ENCODE measurements at regions not wholly inside any gene's neighbourhood (a gene's known extent, or its start where the extent isn't known, plus 50 kb on each side); places are given as distances from the start of the nearest gene placed in this dataset.

GRCh38 chr6:99073223-99073622, 125.5 kb upstream of the FBXL4 start:
- DNase-seq (ENCODE audit: low read depth) = no peak

DNA sequence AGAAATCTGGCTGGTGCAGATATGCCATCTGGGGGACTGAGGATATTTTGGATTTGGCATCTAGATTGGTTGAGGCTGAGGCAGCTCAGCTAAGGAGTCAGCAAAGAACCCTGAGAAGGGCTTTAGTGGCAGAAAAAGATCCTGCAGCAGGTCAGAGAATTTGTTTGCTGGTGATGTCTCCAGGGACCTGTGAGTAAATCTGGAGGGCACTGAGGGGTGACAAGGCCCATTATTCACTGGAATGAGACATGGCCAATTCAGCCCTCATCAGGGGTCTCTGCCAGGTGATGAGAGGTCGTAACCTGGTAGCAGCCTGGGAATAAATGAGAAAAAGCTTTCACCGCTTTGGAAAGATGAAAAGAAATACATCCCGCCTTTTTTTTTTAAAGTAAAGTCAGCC, 118.3 kb upstream of the FBXL4 start:
- no peak for DNase-seq (ENCODE audit: low read depth)

DNA sequence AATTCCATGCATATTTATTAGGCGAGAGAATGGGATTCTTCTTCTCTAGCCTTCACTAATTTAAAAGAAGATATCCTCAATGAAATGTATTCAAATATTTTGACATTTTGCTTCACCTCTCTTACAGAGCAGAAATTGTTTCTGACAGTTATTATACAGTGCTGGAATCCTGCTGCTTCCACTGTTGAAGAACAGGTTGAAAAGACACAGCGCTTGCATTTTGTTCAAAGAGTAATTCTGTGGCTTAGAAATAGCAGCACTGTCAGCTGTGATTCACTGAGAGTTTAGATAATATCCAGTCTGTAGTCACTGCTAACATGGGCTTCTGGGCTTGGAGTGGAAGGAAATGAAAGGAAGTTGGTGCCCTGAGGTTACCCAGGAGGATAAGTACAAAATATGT, 117.1 kb upstream of the FBXL4 start:
- DNase-seq (ENCODE audit: low read depth) = no peak

DNA sequence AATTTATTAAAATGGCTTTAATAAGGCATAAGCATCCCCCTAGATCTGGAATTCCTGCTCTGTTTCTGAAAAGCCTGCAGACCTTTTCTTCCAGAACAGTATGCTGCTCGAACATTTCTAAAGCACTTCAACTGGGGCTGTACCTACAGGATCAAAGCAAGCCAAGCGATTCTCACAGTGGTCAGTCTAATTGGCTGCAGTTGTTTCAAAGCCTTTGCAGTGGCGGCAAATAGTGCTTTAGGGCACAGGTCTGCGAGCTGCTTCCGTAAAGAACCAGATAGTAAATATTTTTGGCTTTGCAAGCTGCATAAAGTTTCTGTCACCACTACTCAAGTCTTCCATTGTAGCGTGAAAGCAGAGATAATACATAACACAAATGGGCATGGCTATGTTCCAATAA, 88.9 kb upstream of the FBXL4 start:
- no peak for DNase-seq (ENCODE audit: low read depth)

DNA sequence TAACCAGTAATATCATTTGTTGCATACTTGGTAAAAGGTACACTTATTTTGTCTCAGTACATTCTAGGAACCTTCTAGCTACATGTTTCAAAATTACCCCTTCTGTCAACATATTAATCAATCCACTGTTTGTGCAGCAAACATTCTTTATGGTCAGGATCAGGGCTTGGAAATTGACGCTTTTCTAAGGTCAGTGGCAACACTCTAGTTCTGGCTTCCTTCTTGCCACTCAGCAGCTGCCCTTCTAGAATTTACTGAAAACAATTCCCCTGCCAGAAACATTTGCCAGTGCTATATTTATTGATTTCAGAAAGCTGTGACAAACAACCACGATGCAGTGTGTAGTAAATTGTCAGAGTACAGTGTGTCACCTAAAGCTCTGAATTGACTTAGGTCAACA, 84.7 kb upstream of the FBXL4 start:
- no peak for DNase-seq (ENCODE audit: low read depth)

- no peak for DNase-seq (ENCODE audit: low read depth)
Measured at GRCh38 chr6:99031957-99032356, 84.2 kb upstream of the FBXL4 start.

DNA sequence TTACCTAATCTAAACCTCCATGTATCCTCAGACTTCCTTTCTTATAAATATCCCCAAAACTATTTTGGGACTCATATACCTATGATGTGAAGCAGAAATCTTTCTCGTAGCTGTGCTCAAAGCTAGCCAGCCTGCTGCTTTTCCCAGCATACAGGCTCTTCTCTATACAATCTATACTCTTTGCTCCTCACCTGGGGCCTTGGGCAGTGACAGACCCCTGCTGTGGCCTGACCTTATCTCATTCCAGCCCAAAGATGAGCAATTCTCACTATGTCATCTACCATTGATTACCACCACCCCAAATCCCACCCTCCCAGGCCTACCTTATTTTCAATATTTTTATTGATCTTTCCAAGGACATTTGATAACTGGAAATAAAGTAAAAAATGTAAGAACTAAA, 83.2 kb upstream of the FBXL4 start:
- no peak for DNase-seq (ENCODE audit: low read depth)

DNA sequence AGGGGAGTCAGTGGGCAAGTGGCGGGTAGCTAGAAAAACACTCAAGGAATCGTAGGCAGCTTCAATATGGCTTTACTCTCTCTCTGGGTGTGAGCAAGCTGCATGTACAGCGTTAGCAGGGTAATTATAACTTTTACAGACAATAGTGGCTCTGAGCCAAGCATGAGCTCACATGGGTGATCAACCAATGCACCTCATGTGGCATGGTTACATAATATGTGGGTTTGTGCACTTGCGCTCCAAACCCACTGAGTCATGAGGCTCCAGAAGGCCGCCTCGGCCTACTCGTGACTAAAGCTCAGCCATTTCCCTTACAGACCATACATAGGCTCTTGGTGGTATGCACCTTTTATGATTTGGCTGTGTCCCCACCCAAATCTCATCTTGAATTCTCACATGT, 78.4 kb upstream of the FBXL4 start:
- DNase-seq (ENCODE audit: low read depth) = no peak

GRCh38 chr6:99024089-99024488, 76.3 kb upstream of the FBXL4 start:
- no peak for DNase-seq (ENCODE audit: low read depth)

DNA sequence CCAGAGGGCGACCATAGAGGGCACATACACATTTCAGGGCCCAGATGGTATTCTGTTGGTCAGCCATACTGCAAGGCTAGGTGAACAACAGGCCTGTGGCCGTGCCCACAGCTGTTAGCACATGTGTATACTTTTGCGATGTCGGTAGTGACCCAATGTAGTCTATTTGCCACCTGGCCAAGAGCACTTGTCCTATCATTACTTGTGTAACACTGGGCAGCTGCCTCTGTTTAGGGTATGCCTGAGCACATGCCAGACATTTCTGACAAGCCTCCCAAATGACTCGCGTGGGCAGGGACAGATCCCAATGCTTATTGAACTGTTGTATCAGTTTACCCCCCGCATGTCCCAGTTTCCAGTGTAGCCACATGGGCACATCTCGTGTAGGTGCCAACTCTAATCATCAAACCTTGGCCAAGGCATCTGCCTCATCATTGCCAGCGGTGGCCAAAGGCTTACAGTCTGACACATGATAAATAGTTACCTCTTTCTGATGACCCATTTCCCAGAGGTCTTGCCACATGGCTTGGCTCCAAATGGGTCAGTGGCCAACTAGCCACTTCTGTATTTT, 74.4 kb upstream of the FBXL4 start:
- no peak for DNase-seq (ENCODE audit: low read depth)

DNA sequence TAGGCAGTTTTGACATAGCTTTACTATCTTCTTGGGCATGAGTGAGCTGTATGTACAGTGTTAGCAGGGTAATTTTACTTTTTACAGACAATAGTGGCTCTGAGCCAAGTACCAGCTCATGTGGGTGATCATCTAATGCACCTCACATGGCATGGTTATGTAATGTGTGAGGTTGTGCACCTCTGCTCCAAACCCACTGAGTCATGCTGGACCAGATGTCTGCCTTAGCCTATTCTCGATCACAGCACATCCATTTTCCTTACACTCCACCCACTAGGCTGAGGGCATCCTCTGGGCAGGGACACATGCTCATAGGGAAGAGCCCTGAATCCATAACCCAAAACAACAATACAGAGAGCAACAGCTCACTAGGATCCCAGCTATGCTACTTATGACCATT, 71.6 kb upstream of the FBXL4 start:
- DNase-seq (ENCODE audit: low read depth) = no peak

- no peak for DNase-seq (ENCODE audit: low read depth)
Measured at GRCh38 chr6:99017150-99017549, 69.4 kb upstream of the FBXL4 start.

- no peak for DNase-seq (ENCODE audit: low read depth)
Measured at GRCh38 chr6:99016355-99016754, 68.6 kb upstream of the FBXL4 start.

GRCh38 chr6:99014061-99014460, 66.3 kb upstream of the FBXL4 start:
- DNase-seq (ENCODE audit: low read depth) = no peak

GRCh38 chr6:99013661-99014060, 65.9 kb upstream of the FBXL4 start:
- DNase-seq (ENCODE audit: low read depth) = no peak

- no peak for DNase-seq (ENCODE audit: low read depth)
Measured at GRCh38 chr6:99013145-99013544, 65.4 kb upstream of the FBXL4 start.

DNA sequence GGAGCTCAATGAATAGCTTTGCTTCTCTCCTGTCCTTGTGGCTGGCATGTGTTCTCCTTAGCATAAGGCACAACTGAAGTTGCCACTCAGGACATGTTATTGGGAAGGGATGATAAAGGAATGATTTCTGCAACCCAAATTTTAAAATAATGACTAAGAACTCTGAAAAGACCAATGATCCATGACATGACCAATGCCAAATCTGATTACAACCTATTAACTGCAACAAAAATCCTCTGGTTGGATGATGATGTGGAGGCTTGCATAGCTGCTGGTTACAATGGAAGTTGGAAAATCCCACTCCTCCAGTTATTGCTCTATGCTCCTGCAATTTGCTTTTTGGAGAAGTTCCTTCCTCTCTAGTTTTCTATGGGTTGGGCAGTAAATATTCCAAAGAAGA, 63.4 kb upstream of the FBXL4 start:
- no peak for DNase-seq (ENCODE audit: low read depth)

DNA sequence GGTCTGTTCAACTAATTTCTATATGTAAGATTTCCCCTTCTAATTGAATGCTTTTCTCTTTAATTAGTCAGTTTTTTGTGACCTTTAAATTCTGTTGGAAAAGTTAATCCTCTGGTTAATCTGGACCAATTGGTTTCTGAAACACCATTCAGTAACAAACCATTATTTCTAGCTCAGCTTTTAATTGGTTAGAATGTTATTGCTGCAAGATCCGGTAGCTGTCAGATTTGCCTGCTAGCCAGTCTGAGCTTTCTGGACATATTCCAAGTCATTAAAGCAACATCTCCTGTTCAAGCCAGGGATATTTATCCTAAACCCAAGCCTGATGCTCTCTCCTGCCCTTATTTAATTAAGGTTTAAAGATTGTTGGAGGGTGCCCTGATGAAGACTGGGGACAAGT, 55.1 kb upstream of the FBXL4 start:
- DNase-seq (ENCODE audit: low read depth) = no peak

DNA sequence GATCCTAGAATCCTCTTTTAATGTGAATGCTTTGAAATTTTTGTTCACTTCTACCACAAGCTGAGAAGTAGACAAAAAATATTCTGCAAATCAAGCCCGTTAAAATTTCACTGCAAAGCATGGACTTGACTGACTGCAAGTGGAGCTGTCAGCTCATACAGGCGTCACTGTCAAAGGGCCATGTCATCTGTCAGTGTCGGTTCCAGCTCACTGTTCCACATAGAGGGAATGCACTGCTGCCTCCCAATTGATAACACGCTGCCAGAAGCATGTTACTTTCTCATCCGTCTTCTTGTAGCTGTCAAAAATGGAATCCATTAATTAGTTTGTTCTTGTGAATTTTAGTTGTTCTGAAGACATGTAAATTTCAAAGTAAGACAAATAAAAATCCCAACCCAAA, 50.4 kb upstream of the FBXL4 start:
- no peak for DNase-seq (ENCODE audit: low read depth)

Data from activated T-cell treated with anti-CD3 and anti-CD28 coated beads for 48 hours (primary cell).